ENCODE measurements at regions not wholly inside any gene's neighbourhood (a gene's known extent, or its start where the extent isn't known, plus 50 kb on each side); places are given as distances from the start of the nearest gene placed in this dataset.

DNA sequence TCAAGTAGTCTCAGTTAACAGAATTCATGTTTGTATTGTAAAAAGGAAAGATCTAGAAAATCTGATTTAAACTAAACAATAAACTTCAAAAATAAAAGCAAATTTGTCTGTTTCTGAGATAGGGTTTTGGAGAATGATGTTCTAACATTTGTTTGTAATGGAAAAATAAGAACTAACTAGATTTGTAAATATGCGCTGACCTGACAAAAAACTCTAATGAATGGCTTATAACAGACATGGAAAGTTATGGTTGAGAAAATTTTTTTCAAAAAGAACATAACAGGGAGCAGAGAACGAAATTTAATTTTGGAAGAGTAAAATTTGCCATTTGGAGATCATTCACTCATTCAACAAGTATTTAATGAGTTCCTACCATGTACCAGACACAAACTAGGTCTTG, 179.0 kb upstream of the TARS1 start:
- TF ChIP-seq FOXM1 (IDR thresholded peaks at IDR 0.05; ENCODE audit: borderline replicate concordance, low read depth) (no peak), EGR1 (IDR thresholded peaks at IDR 0.05) (no peak), TAF1 (IDR thresholded peaks at IDR 0.05; ENCODE audit: low read depth) (no peak), EP300 (IDR thresholded peaks at IDR 0.05; ENCODE audit: borderline replicate concordance) (no peak), YY1 (IDR thresholded peaks at IDR 0.05; ENCODE audit: low read depth) (no peak), CREB1 (IDR thresholded peaks at IDR 0.05; ENCODE audit: low read depth) (no peak)
- TF ChIP-seq, protein P1, sequence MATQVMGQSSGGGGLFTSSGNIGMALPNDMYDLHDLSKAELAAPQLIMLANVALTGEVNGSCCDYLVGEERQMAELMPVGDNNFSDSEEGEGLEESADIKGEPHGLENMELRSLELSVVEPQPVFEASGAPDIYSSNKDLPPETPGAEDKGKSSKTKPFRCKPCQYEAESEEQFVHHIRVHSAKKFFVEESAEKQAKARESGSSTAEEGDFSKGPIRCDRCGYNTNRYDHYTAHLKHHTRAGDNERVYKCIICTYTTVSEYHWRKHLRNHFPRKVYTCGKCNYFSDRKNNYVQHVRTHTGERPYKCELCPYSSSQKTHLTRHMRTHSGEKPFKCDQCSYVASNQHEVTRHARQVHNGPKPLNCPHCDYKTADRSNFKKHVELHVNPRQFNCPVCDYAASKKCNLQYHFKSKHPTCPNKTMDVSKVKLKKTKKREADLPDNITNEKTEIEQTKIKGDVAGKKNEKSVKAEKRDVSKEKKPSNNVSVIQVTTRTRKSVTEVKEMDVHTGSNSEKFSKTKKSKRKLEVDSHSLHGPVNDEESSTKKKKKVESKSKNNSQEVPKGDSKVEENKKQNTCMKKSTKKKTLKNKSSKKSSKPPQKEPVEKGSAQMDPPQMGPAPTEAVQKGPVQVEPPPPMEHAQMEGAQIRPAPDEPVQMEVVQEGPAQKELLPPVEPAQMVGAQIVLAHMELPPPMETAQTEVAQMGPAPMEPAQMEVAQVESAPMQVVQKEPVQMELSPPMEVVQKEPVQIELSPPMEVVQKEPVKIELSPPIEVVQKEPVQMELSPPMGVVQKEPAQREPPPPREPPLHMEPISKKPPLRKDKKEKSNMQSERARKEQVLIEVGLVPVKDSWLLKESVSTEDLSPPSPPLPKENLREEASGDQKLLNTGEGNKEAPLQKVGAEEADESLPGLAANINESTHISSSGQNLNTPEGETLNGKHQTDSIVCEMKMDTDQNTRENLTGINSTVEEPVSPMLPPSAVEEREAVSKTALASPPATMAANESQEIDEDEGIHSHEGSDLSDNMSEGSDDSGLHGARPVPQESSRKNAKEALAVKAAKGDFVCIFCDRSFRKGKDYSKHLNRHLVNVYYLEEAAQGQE (IDR thresholded peaks at IDR 0.05; ENCODE audit: low read depth), result no peak
- TF ChIP-seq, protein P2, sequence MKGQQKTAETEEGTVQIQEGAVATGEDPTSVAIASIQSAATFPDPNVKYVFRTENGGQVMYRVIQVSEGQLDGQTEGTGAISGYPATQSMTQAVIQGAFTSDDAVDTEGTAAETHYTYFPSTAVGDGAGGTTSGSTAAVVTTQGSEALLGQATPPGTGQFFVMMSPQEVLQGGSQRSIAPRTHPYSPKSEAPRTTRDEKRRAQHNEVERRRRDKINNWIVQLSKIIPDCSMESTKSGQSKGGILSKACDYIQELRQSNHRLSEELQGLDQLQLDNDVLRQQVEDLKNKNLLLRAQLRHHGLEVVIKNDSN (IDR thresholded peaks at IDR 0.05), result no peak

DNA sequence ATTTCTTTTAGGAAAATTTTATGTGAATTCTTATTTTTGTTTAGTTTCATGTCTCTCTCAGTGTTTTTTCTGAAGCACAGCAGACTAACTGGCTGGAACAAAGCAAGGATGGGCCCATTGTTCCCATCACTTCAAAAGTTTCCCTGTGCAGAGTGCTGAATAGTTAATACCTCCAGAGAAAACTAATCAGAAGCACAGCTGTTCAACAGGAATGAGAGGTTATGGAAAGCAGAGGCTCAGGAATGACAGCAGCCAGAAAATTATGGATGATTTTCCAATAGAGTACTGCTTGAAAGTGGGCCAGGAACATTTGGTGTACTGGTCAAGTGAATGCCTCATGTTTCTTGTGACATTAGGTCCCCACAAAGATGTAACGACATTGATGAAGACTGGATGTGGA, 173.0 kb upstream of the TARS1 start:
- TF ChIP-seq EP300 (IDR thresholded peaks at IDR 0.05; ENCODE audit: borderline replicate concordance) (no peak), TCF12 (IDR thresholded peaks at IDR 0.05; ENCODE audit: low read depth) (no peak), CREB1 (IDR thresholded peaks at IDR 0.05; ENCODE audit: low read depth) (no peak), NFIC (IDR thresholded peaks at IDR 0.05) (no peak), YY1 (IDR thresholded peaks at IDR 0.05; ENCODE audit: low read depth) (no peak), RAD21 (IDR thresholded peaks at IDR 0.05; ENCODE audit: low read depth) (no peak), TAF1 (IDR thresholded peaks at IDR 0.05; ENCODE audit: low read depth) (no peak), ZBTB7A (IDR thresholded peaks at IDR 0.05; ENCODE audit: low read depth) (no peak), TEAD4 (IDR thresholded peaks at IDR 0.05) (no peak), FOXM1 (IDR thresholded peaks at IDR 0.05; ENCODE audit: borderline replicate concordance, low read depth) (no peak), CEBPB (IDR thresholded peaks at IDR 0.05) (no peak), EGR1 (IDR thresholded peaks at IDR 0.05) (no peak)
- TF ChIP-seq, protein P2 (IDR thresholded peaks at IDR 0.05), result no peak
- TF ChIP-seq, protein P1 (IDR thresholded peaks at IDR 0.05; ENCODE audit: low read depth), result no peak
- TF ChIP-seq, protein P3, sequence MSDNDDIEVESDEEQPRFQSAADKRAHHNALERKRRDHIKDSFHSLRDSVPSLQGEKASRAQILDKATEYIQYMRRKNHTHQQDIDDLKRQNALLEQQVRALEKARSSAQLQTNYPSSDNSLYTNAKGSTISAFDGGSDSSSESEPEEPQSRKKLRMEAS (IDR thresholded peaks at IDR 0.05), result no peak

DNA sequence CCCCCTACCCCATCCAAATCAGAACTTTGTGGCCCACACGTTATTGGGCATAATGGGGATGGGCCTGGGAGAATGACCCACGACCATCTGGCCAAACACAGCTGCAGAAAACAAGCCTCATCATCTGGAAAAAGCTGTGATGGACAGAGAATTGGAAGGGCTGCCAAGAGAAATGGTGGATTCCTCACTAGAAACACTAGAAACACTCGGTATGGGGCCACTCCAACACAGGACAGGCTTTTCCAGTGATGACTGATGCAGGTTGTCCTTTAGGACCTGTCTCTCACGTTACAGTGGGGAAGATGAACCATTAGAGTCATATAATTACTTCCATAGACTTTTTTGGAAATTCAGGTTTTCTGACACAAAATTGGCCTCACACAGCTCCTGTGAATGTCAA, 172.4 kb upstream of the TARS1 start:
- TF ChIP-seq YY1 (IDR thresholded peaks at IDR 0.05; ENCODE audit: low read depth) (no peak), NFIC (IDR thresholded peaks at IDR 0.05) (no peak), TCF12 (IDR thresholded peaks at IDR 0.05; ENCODE audit: low read depth) (no peak), EP300 (IDR thresholded peaks at IDR 0.05; ENCODE audit: borderline replicate concordance) (no peak), EGR1 (IDR thresholded peaks at IDR 0.05) (no peak), TAF1 (IDR thresholded peaks at IDR 0.05; ENCODE audit: low read depth) (no peak), FOXM1 (IDR thresholded peaks at IDR 0.05; ENCODE audit: borderline replicate concordance, low read depth) (no peak), CREB1 (IDR thresholded peaks at IDR 0.05; ENCODE audit: low read depth) (no peak)
- TF ChIP-seq, protein P1 (IDR thresholded peaks at IDR 0.05; ENCODE audit: low read depth), result no peak
- TF ChIP-seq, protein P2 (IDR thresholded peaks at IDR 0.05), result no peak

DNA sequence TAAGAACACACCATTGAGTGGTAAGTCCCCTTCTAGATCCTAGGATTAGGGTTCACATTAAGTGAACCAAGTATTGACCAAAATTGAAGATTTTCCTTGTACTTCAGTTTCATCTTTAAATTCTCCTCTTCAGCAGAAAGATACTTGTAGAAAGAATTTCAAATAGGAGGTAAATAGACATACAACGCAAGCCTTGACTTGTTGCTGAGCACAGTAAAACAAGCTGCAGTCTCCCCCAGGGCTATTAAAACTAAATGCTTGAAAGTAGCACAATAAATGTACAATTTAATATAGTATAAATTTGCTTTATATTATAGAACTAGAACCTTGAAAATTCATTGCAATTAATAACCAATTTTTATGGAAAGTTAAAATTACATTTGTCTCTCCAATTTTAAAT, 170.1 kb upstream of the TARS1 start:
- no peak for TF ChIP-seq EGR1 (IDR thresholded peaks at IDR 0.05)
- no peak for TF ChIP-seq RAD21 (IDR thresholded peaks at IDR 0.05; ENCODE audit: low read depth)
- no peak for TF ChIP-seq CREB1 (IDR thresholded peaks at IDR 0.05; ENCODE audit: low read depth)
- no peak for TF ChIP-seq TEAD4 (IDR thresholded peaks at IDR 0.05)
- TF ChIP-seq TAF1 (IDR thresholded peaks at IDR 0.05; ENCODE audit: low read depth), result no peak
- no peak for TF ChIP-seq ZBTB7A (IDR thresholded peaks at IDR 0.05; ENCODE audit: low read depth)
- no peak for TF ChIP-seq FOXM1 (IDR thresholded peaks at IDR 0.05; ENCODE audit: borderline replicate concordance, low read depth)
- TF ChIP-seq CEBPB (IDR thresholded peaks at IDR 0.05), result no peak
- TF ChIP-seq NFIC (IDR thresholded peaks at IDR 0.05), result no peak
- TF ChIP-seq, protein P3 (IDR thresholded peaks at IDR 0.05), result no peak
